ENCODE measurements at regions not wholly inside any gene's neighbourhood (a gene's known extent, or its start where the extent isn't known, plus 50 kb on each side); places are given as distances from the start of the nearest gene placed in this dataset.
A peak's percentile ranks its signal among the peaks of the same experiment; 100 is the strongest.

- intact Hi-C loops (cut with DNase I), result no loop called here
- H3K4me1 ChIP-seq, result no peaks in the 10 kb centered on the region
- FAIRE-seq (no peak), DNase-seq (no peak), ATAC-seq (no peak)
- no peak overlapping the region for H3K4me3 ChIP-seq
- H3K27me3 ChIP-seq, result no peaks in the 10 kb centered on the region
- WGBS, 2 donors, result 72 to 86% methylated on average over 3 of the region's 3 CpGs
- H3K27ac ChIP-seq, result no peak overlapping the region
- no peaks in the 10 kb centered on the region for H3K36me3 ChIP-seq
- no peak for TF ChIP-seq CTCF (IDR thresholded peaks at IDR 0.05)
- no peaks in the 10 kb centered on the region for H3K9me3 ChIP-seq
Observed at GRCh38 chr1:82894635-82895034, 1093.9 kb downstream of the ADGRL2 start.

GRCh38 chr1:82893712-82894470, 1093.2 kb downstream of the ADGRL2 start:
- ATAC-seq, result no peak
- WGBS, 2 donors, result 93 to 96% methylated on average over 5 of the region's 5 CpGs

GRCh38 chr1:82880506-82880905, 1079.8 kb downstream of the ADGRL2 start:
- no peak for DNase-seq
- Histone ChIP-seq H3K27ac (no peak overlapping the region), H3K4me3 (no peak overlapping the region), H3K36me3 (no peaks in the 10 kb centered on the region), H3K27me3 (no peaks in the 10 kb centered on the region), H3K9me3 (no peaks in the 10 kb centered on the region), H3K4me1 (no peaks in the 10 kb centered on the region)
- intact Hi-C loops (cut with DNase I), result no loop called here
- no peak for TF ChIP-seq CTCF (IDR thresholded peaks at IDR 0.05)
- no peak for ATAC-seq
- FAIRE-seq, result no peak
- WGBS, 2 donors, result 79 to 85% methylated on average over 3 of the region's 3 CpGs

More at GRCh38 chr1:82893712-82894470, 1093.2 kb downstream of the ADGRL2 start:
- DNase-seq (no peak), FAIRE-seq (no peak)
- no peak for TF ChIP-seq CTCF (IDR thresholded peaks at IDR 0.05)
- no peak overlapping the region for H3K4me3 ChIP-seq
- no peak overlapping the region for H3K27ac ChIP-seq
- H3K36me3 ChIP-seq, result no peaks in the 10 kb centered on the region
- H3K4me1 ChIP-seq, result no peaks in the 10 kb centered on the region
- H3K27me3 ChIP-seq, result no peaks in the 10 kb centered on the region
- intact Hi-C loops (cut with DNase I), result no loop called here
- H3K9me3 ChIP-seq, result no peaks in the 10 kb centered on the region

- ATAC-seq, result no peak
- TF ChIP-seq CTCF (IDR thresholded peaks at IDR 0.05), result no peak
- FAIRE-seq, result no peak
- no peak for DNase-seq
- Histone ChIP-seq H3K27me3 (no peaks in the 10 kb centered on the region), H3K27ac (no peak overlapping the region), H3K9me3 (no peaks in the 10 kb centered on the region), H3K4me3 (no peak overlapping the region), H3K36me3 (no peaks in the 10 kb centered on the region), H3K4me1 (no peaks in the 10 kb centered on the region)
- WGBS, 2 donors, result 77 to 81% methylated on average over 4 of the region's 4 CpGs
- intact Hi-C loops (cut with DNase I), result no loop called here
Observed at GRCh38 chr1:82879701-82880305, 1079.1 kb downstream of the ADGRL2 start.

- WGBS, 2 donors, result 30 to 41% methylated on average over 1 of the region's 1 CpG
Observed at GRCh38 chr1:82875170-82875569, 1074.4 kb downstream of the ADGRL2 start.

More at GRCh38 chr1:82875170-82875569, 1074.4 kb downstream of the ADGRL2 start:
- FAIRE-seq (no peak), ATAC-seq (peak in 2 of 4 donors; percentile 72 to 79), DNase-seq (no peak)
- no peaks in the 10 kb centered on the region for H3K27me3 ChIP-seq
- H3K4me1 ChIP-seq, result no peaks in the 10 kb centered on the region
- no peaks in the 10 kb centered on the region for H3K36me3 ChIP-seq
- no peak for TF ChIP-seq CTCF (IDR thresholded peaks at IDR 0.05)
- no peak overlapping the region for H3K27ac ChIP-seq
- no peaks in the 10 kb centered on the region for H3K9me3 ChIP-seq
- intact Hi-C loops (cut with DNase I), result no loop called here
- no peak overlapping the region for H3K4me3 ChIP-seq

Measured in pancreas (tissue), 10 donors.